Endothelial cell of umbilical vein (primary cell): ENCODE measurements at regions not wholly inside any gene's neighbourhood (a gene's known extent, or its start where the extent isn't known, plus 50 kb on each side); places are given as distances from the start of the nearest gene placed in this dataset.

ENCODE experiments used
- BruUV-seq: library from RNA; stranded (reverse); fragments of 400-500 nt; replicated peaks from 2 replicates; lab custom pipeline; 2021; lab: Mats Ljungman, UMichigan
- CTCF ChIA-PET: fragments of 300-600, 350-600 bp; sonication (Branson Sonifier 250); formaldehyde crosslinking; loops from one replicate; lab custom pipeline; 2021; ENCODE audit warnings: antibody characterized with exemption, inconsistent platforms; lab: Charles Lee
- POLR2A ChIA-PET: fragments of 300-600, 350-600 bp; sonication (Branson Sonifier 250); formaldehyde crosslinking; loops from one replicate; lab custom pipeline; 2021; ENCODE audit warnings: antibody characterized with exemption, inconsistent platforms; lab: Charles Lee
- DNase-seq: peaks from one replicate; pipeline ENCODE4 v3.0.0-alpha.2; 2011; ENCODE audit warnings: low read depth, low spot score
- FAIRE-seq: peaks from 2 replicates; lab custom pipeline; 2011; peaks lifted over from hg19 to GRCh38; lab: Jason Lieb, UNC
- H2AFZ ChIP-seq: 2 replicates; pipeline ENCODE4 v1.6.0; 2012; ENCODE audit warnings: low read depth, low read length, control low read depth, inconsistent platforms
- H3K27ac ChIP-seq: 2 replicates; pipeline ENCODE4 v1.5.1; 2011; ENCODE audit warnings: low read depth, mild to moderate bottlenecking, control low read depth, low read length, moderate library complexity; ENCODE audit not compliant: insufficient read depth
- H3K27me3 ChIP-seq, 2 experiments: 2 replicates each; pipeline versions ENCODE4 v1.6.0 to v1.6.1; 2011; ENCODE audit warnings: low read length in 2 of 2, mixed read lengths in 1 of 2; ENCODE audit not compliant: control insufficient read depth in 2 of 2, insufficient read depth in 2 of 2
- H3K36me3 ChIP-seq, 2 experiments: 2 replicates in 1 of 2; 3 replicates in 1 of 2; pipeline ENCODE4 v1.5.1; 2011; ENCODE audit warnings: low read length in 2 of 2, mild to moderate bottlenecking in 1 of 2, moderate library complexity in 1 of 2; ENCODE audit not compliant: control insufficient read depth in 2 of 2, insufficient read depth in 2 of 2; ENCODE audit errors: extremely low read depth in 1 of 2
- H3K4me1 ChIP-seq: 3 replicates; pipeline ENCODE4 v1.5.1; 2011; ENCODE audit warnings: mild to moderate bottlenecking, low read length; ENCODE audit not compliant: control insufficient read depth, insufficient read depth; ENCODE audit errors: extremely low read depth
- H3K4me2 ChIP-seq: 2 replicates; pipeline ENCODE4 v1.6.1; 2011; ENCODE audit warnings: low read length, control low read depth, mixed read lengths; ENCODE audit not compliant: insufficient read depth
- H3K4me3 ChIP-seq, 3 experiments: fragments of 200-600 bp in 1 of 3; sonication (generic), shearing (Covaris generic) in 1 of 3; replicated peaks in 1 of 3; 2 replicates each; pipeline ENCODE4 v1.5.1; 2011 to 2016; ENCODE audit warnings: control low read depth in 3 of 3, low read length in 3 of 3, mild to moderate bottlenecking in 2 of 3, inconsistent platforms in 1 of 3, low read depth in 1 of 3, moderate library complexity in 1 of 3; ENCODE audit not compliant: insufficient read depth in 1 of 3
- H3K79me2 ChIP-seq: 2 replicates; pipeline ENCODE4 v1.6.0; 2012; ENCODE audit warnings: low read length, inconsistent platforms; ENCODE audit not compliant: control insufficient read depth, insufficient read depth
- H3K9ac ChIP-seq: replicated peaks from 2 replicates; pipeline ENCODE3; 2011; ENCODE audit warnings: low read length, control low read depth; ENCODE audit not compliant: insufficient read depth; ENCODE audit errors: extremely low read depth
- H3K9me1 ChIP-seq: replicated peaks from 3 replicates; pipeline ENCODE4 v1.6.0; 2011; ENCODE audit warnings: mild to moderate bottlenecking, low read length; ENCODE audit not compliant: control insufficient read depth, insufficient read depth; ENCODE audit errors: extremely low read depth
- H3K9me3 ChIP-seq: replicated peaks from 2 replicates; pipeline ENCODE4 v1.5.1; 2012; ENCODE audit warnings: low read length, inconsistent platforms; ENCODE audit not compliant: control insufficient read depth, insufficient read depth
- H4K20me1 ChIP-seq: replicated peaks from 2 replicates; pipeline ENCODE3; 2011; ENCODE audit warnings: mild to moderate bottlenecking, low read length; ENCODE audit not compliant: control insufficient read depth, insufficient read depth; ENCODE audit errors: extremely low read depth
- CTCF ChIP-seq, 2 donors: IDR thresholded peaks; 1 replicate in 1 of 2; 2 replicates in 1 of 2; pipeline ENCODE4 v1.5.1; 2011; ENCODE audit warnings: low read length in 2 of 2, mild to moderate bottlenecking in 2 of 2, moderate library complexity in 2 of 2, control low read depth in 1 of 2, inconsistent platforms in 1 of 2, low read depth in 1 of 2; ENCODE audit not compliant: insufficient read depth in 1 of 2; ENCODE audit errors: extremely low read depth in 1 of 2
- EZH2 ChIP-seq: IDR thresholded peaks from 2 replicates; pipeline ENCODE4 v1.6.1; 2012; ENCODE audit warnings: borderline replicate concordance, low read depth, mild to moderate bottlenecking, moderate library complexity, low read length, inconsistent platforms; ENCODE audit not compliant: severe bottlenecking
- FOS ChIP-seq: IDR thresholded peaks from 2 replicates; pipeline ENCODE4 v1.6.1; 2011; ENCODE audit warnings: mild to moderate bottlenecking, low read length, moderate library complexity, borderline replicate concordance; ENCODE audit not compliant: insufficient read depth
- GATA2 ChIP-seq: IDR thresholded peaks from 2 replicates; pipeline ENCODE4 v1.7.0; 2011; ENCODE audit warnings: low read depth, mild to moderate bottlenecking, moderate library complexity, mixed read lengths, low read length; ENCODE audit not compliant: insufficient read length, insufficient read depth
- JUN ChIP-seq: IDR thresholded peaks from 2 replicates; pipeline ENCODE4 v1.6.1; 2011; ENCODE audit warnings: borderline replicate concordance, low read depth; ENCODE audit not compliant: insufficient read length, insufficient read depth
- MAX ChIP-seq: IDR thresholded peaks from 2 replicates; pipeline ENCODE4 v1.6.1; 2011; ENCODE audit not compliant: insufficient read depth, insufficient read length
- MYC ChIP-seq: IDR thresholded peaks from one replicate; pipeline ENCODE4 v1.6.1; 2011; ENCODE audit warnings: mild to moderate bottlenecking, low read depth, low read length
- POLR2A ChIP-seq: IDR thresholded peaks from 2 replicates; pipeline ENCODE4 v1.6.1; 2012; ENCODE audit warnings: low read depth, mild to moderate bottlenecking, control low read depth, low read length
- POLR2AphosphoS5 ChIP-seq: IDR thresholded peaks from 2 replicates; pipeline ENCODE4 v1.6.1; 2012; ENCODE audit warnings: low read depth, mild to moderate bottlenecking, control low read depth, low read length, moderate library complexity; ENCODE audit not compliant: insufficient read depth
- dilution Hi-C: fragments of 300-500 bp; cut with MboI; formaldehyde crosslinking; loops from one replicate; pipeline ENCODE4 v1.15.0; 2019; ENCODE audit warnings: low sequenced_read_pairs; ENCODE audit not compliant: extremely low pct_ligation_motif_present
- intact Hi-C: fragments of 100-400 bp; cut with micrococcal nuclease; formaldehyde crosslinking; loops from one replicate; pipeline ENCODE4 v1.10.0; 2022

- Histone ChIP-seq H3K27me3 (no peaks in the 10 kb centered on the region), H3K36me3 (no peaks in the 10 kb centered on the region), H3K9me3 (no peaks in the 10 kb centered on the region), H4K20me1 (no peaks in the 10 kb centered on the region), H3K4me3 (no peak overlapping the region), H3K9ac (no peak overlapping the region), H3K9me1 (no peaks in the 10 kb centered on the region), H3K27ac (no peak overlapping the region), H3K4me2 (no peak overlapping the region), H2AFZ (no peak overlapping the region), H3K4me1 (no peaks in the 10 kb centered on the region), H3K79me2 (no peaks in the 10 kb centered on the region)
- dilution Hi-C loops (no loop called here), intact Hi-C loops (no loop called here)
- ChIA-PET POLR2A (no interaction called here), CTCF (no interaction called here)
- FAIRE-seq (no peak), DNase-seq (no peak)
- no TSS peak for BruUV-seq
- TF ChIP-seq MAX = no peak
- TF ChIP-seq MYC = no peak
- TF ChIP-seq CTCF (IDR thresholded peaks at IDR 0.05; ENCODE audit: extremely low read depth in 1 of 2, insufficient read depth in 1 of 2, low read depth in 1 of 2, low read length in 2 of 2) = no peak
Observed at GRCh38 chrX:6959006-6959405, 188.5 kb upstream of the STS start.

DNA sequence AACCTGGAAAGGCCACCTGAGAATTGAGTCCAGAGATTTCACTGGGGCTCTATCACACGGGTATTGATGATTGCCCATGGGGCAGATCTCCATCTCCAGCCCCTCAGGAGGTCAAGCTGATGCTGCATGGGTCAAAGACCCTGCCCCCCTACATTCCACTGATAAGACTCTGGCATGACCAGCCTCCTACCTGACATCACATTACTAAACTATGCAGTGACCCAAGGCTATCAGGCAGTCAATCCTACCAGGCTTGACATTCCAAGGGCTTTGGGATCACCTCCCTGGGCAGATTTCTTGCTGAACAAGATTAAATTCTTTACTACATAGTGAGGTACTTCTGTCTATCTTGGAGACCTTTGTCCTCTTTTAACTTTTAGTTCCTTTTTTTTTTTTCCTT lies 192.7 kb upstream of the STS start:
- ChIA-PET POLR2A (no interaction called here), CTCF (no interaction called here)
- intact Hi-C loops (no loop called here), dilution Hi-C loops (no loop called here)
- Histone ChIP-seq H4K20me1 (no peaks in the 10 kb centered on the region), H3K79me2 (no peaks in the 10 kb centered on the region), H2AFZ (no peak overlapping the region), H3K9me1 (no peaks in the 10 kb centered on the region), H3K36me3 (no peaks in the 10 kb centered on the region), H3K9me3 (no peaks in the 10 kb centered on the region), H3K4me3 (no peak overlapping the region), H3K4me2 (no peak overlapping the region), H3K9ac (no peak overlapping the region), H3K27me3 (no peaks in the 10 kb centered on the region), H3K27ac (no peak overlapping the region), H3K4me1 (no peaks in the 10 kb centered on the region)
- no peak for DNase-seq
- BruUV-seq = no TSS peak
- no peak for FAIRE-seq
- TF ChIP-seq GATA2 = no peak
- TF ChIP-seq MYC = no peak
- TF ChIP-seq CTCF (IDR thresholded peaks at IDR 0.05; ENCODE audit: extremely low read depth in 1 of 2, insufficient read depth in 1 of 2, low read depth in 1 of 2, low read length in 2 of 2) = no peak
- no peak for TF ChIP-seq POLR2AphosphoS5
- no peak for TF ChIP-seq EZH2
- TF ChIP-seq MAX = no peak
- TF ChIP-seq JUN = no peak
- TF ChIP-seq FOS = no peak
- TF ChIP-seq POLR2A = no peak
